CD4-positive, alpha-beta T cell treated with Interleukin-21 for 1 hour (primary cell): ENCODE measurements at regions not wholly inside any gene's neighbourhood (a gene's known extent, or its start where the extent isn't known, plus 50 kb on each side); places are given as distances from the start of the nearest gene placed in this dataset.
"Not testable (repeated sequence)": the region's sequence is repeated elsewhere in the genome, so short reads cannot be mapped to it uniquely, and the experiment has no call there.

Source experiments
- DNase-seq: peaks from one replicate; pipeline ENCODE4 v3.0.0-alpha.2; 2020

DNA sequence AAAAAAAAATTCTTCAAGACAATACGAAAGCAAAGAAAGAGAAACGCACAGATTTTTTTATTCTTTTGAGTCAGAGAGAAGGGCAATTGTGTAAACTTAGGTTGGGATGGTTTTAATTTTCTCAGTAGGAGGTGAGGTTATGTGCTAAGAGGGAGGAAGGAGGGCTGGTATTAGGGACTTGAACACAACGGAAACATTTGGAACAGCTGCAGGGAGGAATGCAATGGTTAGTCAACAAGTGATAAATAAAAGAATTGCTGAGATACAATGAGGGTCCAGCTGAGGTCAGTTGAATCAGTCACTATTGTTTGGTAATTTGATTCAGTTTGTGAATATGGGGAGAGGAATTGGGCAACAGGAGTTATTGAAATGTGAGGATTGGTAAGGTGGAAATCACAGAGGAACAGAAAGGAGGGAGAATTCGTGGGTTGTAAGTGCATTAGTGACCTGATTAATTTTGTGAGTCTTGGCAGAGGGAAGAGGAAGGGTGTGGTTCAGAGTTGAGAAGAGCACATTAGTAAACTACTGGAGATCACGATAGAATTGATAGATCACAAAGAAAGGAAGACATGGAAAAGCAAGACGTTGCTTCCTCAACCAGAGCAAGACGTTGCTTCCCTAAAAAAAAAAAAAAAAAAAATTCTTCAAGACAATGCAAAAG is 499.5 kb upstream of the SPRY2 start:
- no peak for DNase-seq

DNA sequence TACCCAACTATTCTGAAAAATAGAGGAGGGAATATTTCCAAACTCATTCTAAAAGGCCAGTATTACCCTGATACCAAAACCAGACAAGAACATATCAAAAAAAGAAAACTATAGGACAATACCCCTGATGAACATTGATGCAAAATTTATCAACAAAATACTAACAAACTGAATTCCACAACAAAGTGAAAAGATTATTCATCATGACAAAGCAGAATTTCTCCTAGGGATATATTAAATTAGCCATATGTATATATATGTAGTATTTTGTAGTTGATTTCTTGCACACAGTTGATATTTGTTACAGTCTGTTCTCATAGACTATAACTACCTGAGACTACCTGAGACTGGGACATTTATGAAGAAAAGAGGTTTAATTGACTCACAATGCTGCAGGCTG is 495.0 kb upstream of the SPRY2 start:
- no peak for DNase-seq

DNA sequence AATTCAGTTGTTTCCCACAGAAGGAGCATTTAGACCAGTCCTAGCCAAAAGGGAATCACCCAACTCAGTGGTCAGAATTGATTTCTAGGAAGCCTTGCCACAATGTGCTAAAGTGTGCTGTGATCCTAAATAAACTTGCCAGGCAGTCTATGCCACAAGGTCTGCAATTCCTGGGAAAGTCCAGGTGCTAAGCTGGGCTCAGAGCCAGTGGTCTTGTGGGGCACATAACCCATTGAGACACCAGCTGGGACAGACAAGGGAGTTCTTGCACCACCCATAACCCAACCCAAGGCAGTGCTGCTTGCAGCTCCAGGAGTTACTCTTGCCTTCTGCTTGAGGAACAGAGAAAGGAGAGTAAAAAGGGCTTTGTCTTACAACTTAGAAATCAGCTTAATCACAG is 489.5 kb upstream of the SPRY2 start:
- no peak for DNase-seq

DNA sequence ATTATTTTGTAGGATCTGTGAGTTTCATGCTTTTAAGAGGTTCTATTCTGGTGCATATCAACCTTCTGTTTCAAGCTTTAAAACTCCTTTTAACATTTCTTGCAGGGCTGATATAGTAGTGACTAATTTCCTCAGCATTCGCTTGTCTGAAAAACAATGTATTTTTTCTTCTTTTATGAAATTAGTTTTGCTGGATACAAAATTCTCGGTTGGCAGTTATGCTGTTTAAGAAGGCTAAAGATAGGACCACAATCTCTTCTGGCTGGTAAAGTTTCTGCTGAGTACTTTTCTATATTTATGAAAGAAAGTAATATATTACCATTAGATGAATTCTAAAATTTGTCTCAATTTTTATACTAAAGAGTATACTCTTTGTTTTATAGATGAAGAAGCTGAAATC is 487.8 kb upstream of the SPRY2 start:
- DNase-seq = no peak

- no peak for DNase-seq
Measured at GRCh38 chr13:80825276-80825675, 484.4 kb upstream of the SPRY2 start.

DNA sequence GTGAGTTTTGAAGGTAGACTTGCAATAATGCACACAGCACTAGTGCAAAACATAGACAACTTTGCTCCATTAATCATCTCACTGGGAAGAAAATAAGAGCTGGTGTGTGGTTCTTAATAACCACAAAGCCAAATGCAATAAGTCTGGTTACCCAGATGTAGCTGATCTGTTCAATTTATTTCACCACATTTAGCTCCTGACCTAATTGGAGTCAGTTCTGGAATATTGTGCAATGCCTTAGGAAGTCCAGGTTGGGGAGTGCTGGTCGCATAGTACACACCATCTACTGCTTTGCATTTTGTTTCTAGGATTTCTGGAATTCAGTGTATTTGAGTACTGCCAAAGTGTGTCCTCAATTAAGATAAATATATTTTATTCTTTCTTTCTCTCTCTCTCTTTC is 483.3 kb upstream of the SPRY2 start:
- DNase-seq = no peak

DNA sequence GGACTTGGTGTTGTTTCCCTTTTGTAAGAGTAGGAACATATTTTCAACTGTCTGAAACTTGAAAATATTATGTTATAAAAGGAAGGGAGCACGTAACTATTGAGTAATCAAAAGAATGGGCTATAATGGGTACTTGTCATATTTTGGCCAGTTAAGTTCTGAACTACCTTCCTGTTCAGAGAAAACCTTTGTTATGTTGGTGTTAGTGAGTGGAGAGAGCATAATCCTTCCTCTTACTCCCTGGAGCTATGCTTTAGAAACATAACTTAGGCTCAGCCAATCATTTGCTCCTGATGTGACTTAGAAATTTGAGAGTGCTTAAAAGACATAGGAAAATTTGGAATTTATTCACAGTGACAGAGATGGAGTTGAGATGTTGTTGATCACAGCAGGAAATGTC is 482.5 kb upstream of the SPRY2 start:
- no peak for DNase-seq

- DNase-seq = no peak
Measured at GRCh38 chr13:80821466-80821865, 480.5 kb upstream of the SPRY2 start.

DNA sequence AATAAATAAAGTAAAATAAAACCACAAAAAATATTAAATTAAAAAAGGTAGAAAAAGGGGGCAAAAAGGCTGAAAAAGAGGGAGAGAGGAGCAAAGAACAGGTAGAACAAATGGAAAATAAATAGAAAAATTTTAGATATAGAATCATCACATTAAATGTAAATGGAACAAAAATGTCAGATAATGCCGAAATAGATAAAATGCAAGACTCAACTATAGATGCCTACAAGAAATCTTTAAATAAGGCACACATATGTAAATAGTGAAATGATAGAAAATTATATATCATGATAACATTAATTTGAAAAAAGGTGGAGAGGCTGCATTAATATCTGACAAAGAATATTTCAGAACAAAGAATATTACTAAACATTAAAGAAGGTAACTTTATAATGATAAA is 477.1 kb upstream of the SPRY2 start:
- DNase-seq = no peak

- no peak for DNase-seq
Measured at GRCh38 chr13:80814541-80814940, 473.6 kb upstream of the SPRY2 start.

DNA sequence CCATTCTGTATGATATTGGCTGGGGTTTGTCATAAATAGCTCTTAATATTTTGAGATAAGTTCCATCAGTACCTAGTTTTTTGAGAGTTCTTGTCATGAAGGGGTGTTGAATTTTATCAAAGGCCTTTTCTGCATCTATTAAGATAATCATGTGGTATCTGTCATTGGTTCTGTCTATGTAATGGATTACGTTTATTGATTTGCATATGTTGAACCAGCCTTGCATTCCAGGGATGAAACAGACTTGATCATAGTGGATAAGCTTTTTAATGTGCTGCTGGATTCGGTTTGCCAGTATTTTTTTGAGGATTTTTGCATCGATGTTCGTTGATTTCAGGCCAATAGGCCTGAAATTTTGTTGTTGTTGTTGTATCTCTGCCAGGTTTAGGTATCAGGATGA is 469.4 kb upstream of the SPRY2 start:
- not testable (repeated sequence) for DNase-seq

DNA sequence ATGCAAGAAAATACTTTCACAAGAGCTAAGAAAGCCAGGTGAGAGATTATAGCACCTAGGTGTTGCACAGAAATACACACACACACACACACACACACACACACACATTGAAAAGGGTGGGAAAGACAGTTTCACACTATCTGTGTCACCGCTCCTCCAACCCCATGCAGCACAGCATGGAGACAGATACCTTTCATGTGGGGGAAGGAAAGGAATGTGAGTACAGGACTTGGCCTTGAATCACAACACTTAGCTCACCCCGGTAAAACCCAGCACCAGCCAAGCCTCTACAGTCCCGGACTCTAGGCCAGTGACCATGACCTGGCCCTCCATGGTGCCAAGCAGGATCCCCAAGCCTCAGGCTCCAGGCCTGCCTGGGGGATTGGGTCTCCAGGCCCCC is 462.0 kb upstream of the SPRY2 start:
- DNase-seq = no peak

- no peak for DNase-seq
Measured at GRCh38 chr13:80798576-80799133, 457.7 kb upstream of the SPRY2 start.

- DNase-seq = no peak
Measured at GRCh38 chr13:80787604-80788003, 446.7 kb upstream of the SPRY2 start.

- DNase-seq = no peak
Measured at GRCh38 chr13:80783926-80784565, 443.1 kb upstream of the SPRY2 start.

DNA sequence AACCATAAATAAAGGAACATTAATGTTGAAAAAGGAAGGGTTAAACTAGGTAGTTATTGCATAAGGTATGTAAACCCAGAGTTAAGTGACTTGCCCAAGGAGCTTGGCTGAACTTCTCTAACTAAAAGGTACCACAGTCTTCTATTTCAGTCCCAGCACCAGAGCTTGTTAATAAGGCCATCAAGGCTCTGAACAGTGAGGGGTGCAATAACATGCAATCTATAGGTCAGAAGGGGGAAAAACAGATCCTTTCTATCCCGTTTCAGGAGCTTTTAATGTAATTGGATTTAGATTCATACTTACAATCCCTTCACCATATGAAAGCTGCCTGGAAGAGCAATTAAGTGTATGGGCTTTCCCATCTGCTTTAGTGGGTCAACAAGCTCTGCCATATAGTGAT is 441.5 kb upstream of the SPRY2 start:
- no peak for DNase-seq

- DNase-seq = no peak
Measured at GRCh38 chr13:80778297-80778696, 437.4 kb upstream of the SPRY2 start.

- no peak for DNase-seq
Measured at GRCh38 chr13:80757694-80758093, 416.8 kb upstream of the SPRY2 start.

DNA sequence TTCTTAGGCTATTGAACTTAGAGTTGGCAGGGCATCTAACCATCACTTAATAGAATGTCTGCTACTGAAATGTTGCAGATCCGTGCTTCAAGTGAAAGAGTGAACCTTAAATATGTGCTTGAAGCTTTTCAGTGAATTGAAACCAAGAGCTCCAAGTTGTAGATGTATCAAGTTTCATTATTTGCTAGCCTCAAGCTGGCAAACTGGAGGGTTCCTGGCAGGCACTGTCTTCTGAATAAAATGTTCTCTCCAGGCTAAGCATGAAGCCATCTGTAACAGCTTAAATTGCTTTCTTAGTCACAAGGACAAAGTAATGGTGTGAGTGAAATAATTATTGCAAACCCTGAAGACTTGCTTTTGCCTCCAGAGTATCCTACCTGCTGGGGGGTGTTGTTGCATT is 415.0 kb upstream of the SPRY2 start:
- no peak for DNase-seq

- no peak for DNase-seq
Measured at GRCh38 chr13:80754441-80754840, 413.5 kb upstream of the SPRY2 start.

DNA sequence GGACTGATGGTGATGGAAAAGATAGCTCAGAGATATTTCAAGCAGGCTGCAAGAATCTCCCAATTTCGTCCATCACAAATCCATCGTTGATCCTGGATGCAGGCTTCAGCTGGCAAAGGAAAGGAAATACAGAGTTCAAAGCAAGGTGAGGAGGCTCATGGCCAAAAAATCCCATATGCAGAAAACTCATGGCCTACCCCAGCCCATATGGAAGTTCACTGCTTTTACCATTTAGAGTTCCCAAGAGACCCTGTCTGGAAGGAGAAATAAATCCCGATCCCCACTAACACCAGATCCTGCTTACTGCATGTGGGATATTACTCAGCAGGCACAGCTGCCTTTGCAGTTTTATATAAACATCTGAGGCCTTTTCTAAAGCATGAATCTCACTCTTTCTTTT is 412.9 kb upstream of the SPRY2 start:
- no peak for DNase-seq

DNA sequence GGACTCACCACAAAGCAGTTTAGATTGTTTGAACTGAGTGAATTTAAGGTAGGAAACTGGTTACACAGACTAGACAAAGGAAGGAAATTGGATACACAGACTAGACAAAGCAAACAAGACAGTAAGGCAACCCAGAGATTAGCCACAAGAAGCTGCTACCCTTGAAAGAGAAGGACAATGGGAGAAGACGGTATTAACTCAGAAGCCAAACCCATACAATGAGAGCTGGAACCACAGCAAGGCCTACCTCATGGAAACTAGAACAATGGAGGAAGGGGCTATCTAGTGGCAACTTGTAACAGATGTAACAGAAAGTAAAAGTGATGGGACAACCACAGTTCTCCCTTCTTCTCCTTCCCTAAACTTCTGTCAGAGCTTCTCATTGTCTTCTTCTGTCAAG is 410.9 kb upstream of the SPRY2 start:
- no peak for DNase-seq

DNA sequence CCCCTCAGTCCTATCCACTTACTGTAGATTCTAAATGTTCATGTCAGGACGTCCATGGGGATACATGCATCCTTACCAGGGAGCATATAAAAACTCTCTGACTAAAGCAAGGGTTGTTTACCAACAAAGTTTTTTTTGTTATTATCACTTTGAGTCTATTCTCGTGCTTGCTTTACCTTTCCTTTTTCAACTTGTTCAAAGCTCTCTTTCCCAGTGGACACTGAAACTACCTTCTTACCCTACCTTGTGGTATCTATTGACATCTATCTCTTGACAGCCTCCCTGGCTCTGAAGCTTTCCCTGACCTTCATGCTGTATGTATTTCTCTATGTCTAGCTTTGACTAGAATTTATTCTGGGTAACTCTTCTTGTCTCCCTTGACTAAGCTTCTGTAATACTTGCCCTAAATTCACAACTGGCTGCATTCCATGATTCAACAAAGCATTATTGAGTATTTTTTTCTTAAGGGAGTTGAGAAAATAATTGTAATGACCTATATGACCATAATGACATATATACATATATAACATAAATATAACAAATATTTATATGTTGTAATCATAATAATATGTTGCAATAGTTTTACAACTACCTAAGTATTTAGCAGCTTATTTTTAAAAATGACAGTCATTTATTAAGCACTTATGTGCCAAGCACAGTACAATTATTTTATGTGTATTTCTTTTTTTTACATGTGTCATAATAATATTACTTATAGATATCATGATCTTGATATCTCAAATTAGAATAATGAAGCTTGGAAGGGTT is 403.4 kb upstream of the SPRY2 start:
- DNase-seq = no peak

DNA sequence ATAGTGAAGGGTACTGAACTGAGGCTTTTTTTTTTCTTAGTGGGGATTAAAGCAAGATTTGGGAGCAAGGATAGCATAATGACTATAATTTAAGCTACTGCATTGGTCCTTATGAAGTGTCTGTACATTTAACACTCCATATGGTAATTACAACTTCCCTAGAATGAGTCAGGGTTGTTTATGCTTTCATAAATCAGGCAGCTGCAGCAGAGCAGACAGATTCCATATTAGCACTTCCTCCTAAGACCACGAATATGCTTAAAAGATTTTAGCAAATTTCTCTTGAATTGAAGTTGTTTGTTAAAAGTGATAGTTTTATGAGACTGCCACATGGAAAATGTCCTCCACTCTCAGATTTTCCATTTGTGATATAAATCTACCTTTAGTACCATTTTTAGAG is 401.1 kb upstream of the SPRY2 start:
- DNase-seq = no peak
